GM12872 (cell line): ENCODE measurements at regions not wholly inside any gene's neighbourhood (a gene's known extent, or its start where the extent isn't known, plus 50 kb on each side); places are given as distances from the start of the nearest gene placed in this dataset.

Experiments
- TF ChIP-seq, protein P1 (sequence below): IDR thresholded peaks from 3 replicates; pipeline ENCODE4 v1.5.1; 2011; ENCODE audit warnings: low read depth, mild to moderate bottlenecking, low read length, moderate library complexity; ENCODE audit not compliant: insufficient read depth

DNA sequence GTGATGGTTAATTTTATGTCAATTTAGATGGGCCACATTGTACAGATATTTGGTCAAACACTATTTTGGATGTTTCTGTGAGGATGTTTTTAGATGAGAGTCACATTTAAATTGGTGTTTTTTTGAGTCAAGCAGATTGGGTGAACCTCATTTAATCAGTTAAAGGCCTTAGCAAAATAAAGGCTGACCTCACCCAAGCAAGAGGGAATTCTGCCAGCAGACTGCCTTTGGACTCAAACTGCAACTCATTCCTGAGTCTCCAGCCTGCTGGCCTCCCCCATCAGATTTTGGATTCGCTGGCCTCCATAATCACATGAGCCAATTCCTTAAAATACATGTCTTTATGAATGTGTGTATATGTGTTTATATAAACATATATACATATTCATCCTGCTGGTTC is 282.7 kb upstream of the POU5F2 start:
- TF ChIP-seq, protein P1, sequence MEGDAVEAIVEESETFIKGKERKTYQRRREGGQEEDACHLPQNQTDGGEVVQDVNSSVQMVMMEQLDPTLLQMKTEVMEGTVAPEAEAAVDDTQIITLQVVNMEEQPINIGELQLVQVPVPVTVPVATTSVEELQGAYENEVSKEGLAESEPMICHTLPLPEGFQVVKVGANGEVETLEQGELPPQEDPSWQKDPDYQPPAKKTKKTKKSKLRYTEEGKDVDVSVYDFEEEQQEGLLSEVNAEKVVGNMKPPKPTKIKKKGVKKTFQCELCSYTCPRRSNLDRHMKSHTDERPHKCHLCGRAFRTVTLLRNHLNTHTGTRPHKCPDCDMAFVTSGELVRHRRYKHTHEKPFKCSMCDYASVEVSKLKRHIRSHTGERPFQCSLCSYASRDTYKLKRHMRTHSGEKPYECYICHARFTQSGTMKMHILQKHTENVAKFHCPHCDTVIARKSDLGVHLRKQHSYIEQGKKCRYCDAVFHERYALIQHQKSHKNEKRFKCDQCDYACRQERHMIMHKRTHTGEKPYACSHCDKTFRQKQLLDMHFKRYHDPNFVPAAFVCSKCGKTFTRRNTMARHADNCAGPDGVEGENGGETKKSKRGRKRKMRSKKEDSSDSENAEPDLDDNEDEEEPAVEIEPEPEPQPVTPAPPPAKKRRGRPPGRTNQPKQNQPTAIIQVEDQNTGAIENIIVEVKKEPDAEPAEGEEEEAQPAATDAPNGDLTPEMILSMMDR, result no peak

DNA sequence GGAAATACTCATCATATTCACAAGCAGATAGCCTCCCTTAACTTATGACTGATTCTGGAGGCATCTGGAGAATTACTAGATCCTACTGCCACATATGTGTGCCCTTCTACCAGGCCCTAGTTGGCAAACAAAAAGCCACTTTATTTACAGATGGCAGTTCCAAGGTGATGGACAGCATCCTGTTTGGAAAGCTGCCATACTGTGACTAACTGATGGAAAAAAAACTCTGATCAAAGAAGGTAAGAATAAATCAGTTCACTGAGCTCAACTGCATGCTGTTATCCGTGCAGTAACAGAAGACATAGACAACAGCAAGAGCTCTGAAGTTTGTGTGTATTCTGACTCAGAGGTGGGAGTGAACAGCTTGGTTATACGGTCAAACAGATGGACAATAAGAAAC is 279.8 kb upstream of the POU5F2 start:
- TF ChIP-seq, protein P1, result no peak

DNA sequence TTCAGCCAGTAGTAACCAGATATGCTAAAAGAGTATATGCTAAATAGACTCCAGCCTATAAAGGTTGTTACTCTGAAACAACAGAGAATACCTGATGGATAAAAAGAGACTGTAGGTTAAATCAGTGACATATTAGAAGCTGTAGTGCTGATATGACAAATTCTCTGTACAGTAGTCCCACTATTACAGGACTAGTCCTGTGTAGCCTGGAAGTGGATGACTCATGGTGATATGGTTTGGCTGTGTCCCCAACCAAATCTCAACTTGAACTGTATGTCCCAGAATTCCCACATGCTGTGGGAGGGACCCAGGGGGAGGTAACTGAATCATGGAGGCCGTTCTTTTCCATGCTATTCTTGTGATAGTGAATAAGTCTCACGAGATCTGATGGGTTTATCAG is 276.2 kb upstream of the POU5F2 start:
- TF ChIP-seq, protein P1, result no peak

DNA sequence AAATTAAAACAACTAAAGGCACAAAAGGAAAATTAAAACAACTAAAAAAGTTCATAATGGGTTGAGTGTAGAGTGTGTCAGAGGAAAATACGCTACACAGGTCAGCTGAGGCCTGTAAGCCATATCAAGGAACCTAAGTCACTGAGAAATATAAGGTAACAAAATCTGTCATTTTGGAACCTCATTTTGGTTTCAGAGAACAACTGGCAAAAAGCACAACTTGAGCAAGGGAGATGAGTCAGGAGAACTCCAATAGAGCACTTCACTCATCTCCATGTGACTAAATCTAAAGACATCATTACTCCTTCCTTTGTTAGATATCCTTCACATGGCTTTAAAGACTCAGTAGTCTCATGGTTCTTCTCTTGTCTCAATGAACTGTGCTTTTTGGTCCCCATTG is 269.4 kb upstream of the POU5F2 start:
- TF ChIP-seq, protein P1, result no peak

DNA sequence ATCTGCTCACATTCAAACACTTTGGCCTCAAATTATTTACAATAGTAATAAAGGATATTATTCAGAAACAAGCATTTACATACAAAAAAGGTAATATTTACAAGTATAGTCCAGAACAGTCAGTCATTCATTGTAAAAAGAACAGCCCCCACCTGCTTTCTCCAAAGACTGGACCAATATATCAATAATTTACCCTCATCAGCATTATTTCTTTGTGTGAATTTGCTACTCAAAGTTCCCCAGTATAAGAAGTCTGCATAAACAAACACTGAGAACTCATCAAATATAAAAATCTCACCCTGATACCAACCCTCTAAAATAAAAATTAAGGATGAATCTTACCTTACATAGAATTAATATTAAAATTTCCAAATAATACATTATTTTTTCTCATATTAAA is 267.8 kb upstream of the POU5F2 start:
- TF ChIP-seq, protein P1, result no peak

DNA sequence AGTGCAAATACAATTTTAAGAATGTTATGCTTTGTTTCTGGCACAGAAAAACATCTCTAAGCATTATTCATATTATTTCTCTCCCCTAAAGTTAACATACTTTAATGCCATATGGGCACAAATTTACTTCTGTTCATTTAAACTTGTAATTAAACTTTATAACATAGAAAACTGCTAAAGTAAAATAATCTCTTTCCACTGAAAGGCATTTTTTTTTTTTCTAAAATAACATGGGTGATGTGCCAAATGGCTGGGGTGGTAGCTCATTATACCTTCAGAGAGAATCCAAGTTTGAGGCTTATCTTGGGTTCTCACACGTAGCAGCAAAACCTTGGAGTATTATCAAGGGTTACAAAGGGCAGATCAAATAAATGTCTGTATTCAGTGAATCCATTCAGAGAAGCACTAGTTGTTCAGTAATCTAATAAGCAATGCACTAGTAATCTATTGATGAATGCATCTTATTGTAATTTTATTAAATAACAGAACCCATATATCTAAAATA is 257.6 kb upstream of the POU5F2 start:
- TF ChIP-seq, protein P1, result no peak

DNA sequence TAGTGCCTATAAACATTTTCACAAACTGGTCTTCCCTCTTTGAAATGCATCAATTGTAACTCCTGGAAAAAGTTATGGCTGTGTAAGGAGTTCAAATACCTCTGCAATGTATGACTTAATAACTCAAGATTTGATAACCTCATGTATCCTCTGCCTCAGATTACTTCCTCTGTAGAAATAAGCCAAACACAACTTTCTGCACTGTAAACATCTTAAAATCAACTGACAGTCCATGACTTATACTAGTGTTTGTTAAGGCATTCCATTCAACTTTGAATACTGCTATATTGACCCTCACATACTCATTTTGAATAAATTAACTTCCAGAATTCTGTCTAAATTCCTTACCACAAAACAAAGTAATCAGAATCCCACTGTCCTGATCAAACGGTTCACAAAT is 256.2 kb upstream of the POU5F2 start:
- TF ChIP-seq, protein P1, result no peak
